Parathyroid adenoma (tissue), 2 donors: ENCODE measurements at regions not wholly inside any gene's neighbourhood (a gene's known extent, or its start where the extent isn't known, plus 50 kb on each side); places are given as distances from the start of the nearest gene placed in this dataset.

ENCODE experiments used
- H2AFZ ChIP-seq: fragments of 300-600 bp; sonication (generic); one replicate; pipeline ENCODE4 v1.7.0; 2017; ENCODE audit warnings: antibody characterized with exemption, mild to moderate bottlenecking
- H3K27ac ChIP-seq: fragments of 300-600 bp; sonication (generic); one replicate; pipeline ENCODE4 v1.7.0; 2017
- H3K27me3 ChIP-seq: fragments of 300-600 bp; sonication (generic); one replicate; pipeline ENCODE4 v1.7.0; 2017; ENCODE audit warnings: low read length; ENCODE audit not compliant: control insufficient read depth, insufficient read depth
- H3K36me3 ChIP-seq: fragments of 300-600 bp; sonication (generic); one replicate; pipeline ENCODE4 v1.7.0; 2017; ENCODE audit warnings: low read length; ENCODE audit not compliant: control insufficient read depth, insufficient read depth
- H3K4me1 ChIP-seq: fragments of 300-600 bp; sonication (generic); one replicate; pipeline ENCODE4 v1.7.0; 2017; ENCODE audit warnings: control low read depth
- H3K4me2 ChIP-seq: fragments of 300-600 bp; sonication (generic); one replicate; pipeline ENCODE4 v1.7.0; 2017; ENCODE audit warnings: low read length
- H3K4me3 ChIP-seq: fragments of 300-600 bp; sonication (generic); one replicate; pipeline ENCODE4 v1.7.0; 2017; ENCODE audit warnings: low read depth, low read length
- H3K79me2 ChIP-seq: fragments of 300-600 bp; sonication (generic); one replicate; pipeline ENCODE4 v1.7.0; 2017; ENCODE audit warnings: control low read depth
- H3K9ac ChIP-seq: fragments of 300-600 bp; sonication (generic); one replicate; pipeline ENCODE4 v1.7.0; 2017; ENCODE audit warnings: mild to moderate bottlenecking
- H3K9me3 ChIP-seq: fragments of 300-600 bp; sonication (generic); one replicate; pipeline ENCODE4 v1.7.0; 2017; ENCODE audit warnings: low read length; ENCODE audit not compliant: control insufficient read depth
- TF ChIP-seq, protein P1 (sequence below): fragments of 300-600 bp; sonication (generic); IDR thresholded peaks from one replicate; pipeline ENCODE4 v1.7.0; 2017; ENCODE audit warnings: antibody characterized with exemption, mild to moderate bottlenecking
- donor health status: primary hyperparathyroidism.

DNA sequence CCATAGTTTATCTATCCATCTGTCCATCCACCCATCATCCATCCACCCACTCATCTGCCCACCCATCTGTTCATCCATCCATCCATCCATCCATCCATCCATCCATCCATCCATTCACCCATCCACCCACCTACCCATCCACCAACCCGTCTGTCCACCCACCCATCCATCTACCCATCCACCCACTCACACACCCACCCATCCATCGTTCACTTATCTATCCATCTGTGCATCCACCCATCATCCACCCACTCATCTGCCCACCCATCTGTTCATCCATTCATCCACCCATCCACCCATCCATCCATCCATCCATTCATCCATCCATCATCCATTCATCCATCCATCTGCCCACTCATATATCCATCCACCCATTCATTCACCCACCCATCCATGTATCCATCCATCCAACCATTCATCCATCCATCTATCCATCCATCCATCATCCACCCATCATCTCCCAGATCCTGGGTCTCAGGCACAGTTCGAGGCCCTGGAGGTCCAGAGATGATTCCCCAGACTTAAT, 88.2 kb upstream of the WNT4 start:
- no peak overlapping the region for H3K4me2 ChIP-seq
- TF ChIP-seq, protein P1, sequence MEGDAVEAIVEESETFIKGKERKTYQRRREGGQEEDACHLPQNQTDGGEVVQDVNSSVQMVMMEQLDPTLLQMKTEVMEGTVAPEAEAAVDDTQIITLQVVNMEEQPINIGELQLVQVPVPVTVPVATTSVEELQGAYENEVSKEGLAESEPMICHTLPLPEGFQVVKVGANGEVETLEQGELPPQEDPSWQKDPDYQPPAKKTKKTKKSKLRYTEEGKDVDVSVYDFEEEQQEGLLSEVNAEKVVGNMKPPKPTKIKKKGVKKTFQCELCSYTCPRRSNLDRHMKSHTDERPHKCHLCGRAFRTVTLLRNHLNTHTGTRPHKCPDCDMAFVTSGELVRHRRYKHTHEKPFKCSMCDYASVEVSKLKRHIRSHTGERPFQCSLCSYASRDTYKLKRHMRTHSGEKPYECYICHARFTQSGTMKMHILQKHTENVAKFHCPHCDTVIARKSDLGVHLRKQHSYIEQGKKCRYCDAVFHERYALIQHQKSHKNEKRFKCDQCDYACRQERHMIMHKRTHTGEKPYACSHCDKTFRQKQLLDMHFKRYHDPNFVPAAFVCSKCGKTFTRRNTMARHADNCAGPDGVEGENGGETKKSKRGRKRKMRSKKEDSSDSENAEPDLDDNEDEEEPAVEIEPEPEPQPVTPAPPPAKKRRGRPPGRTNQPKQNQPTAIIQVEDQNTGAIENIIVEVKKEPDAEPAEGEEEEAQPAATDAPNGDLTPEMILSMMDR = no peak
- no peak overlapping the region for H2AFZ ChIP-seq
- no peak overlapping the region for H3K27ac ChIP-seq
- no peak overlapping the region for H3K9ac ChIP-seq
- H3K79me2 ChIP-seq = no peaks in the 10 kb centered on the region
- H3K36me3 ChIP-seq = no peaks in the 10 kb centered on the region
- no peaks in the 10 kb centered on the region for H3K27me3 ChIP-seq
- no peak overlapping the region for H3K4me3 ChIP-seq
- no peaks in the 10 kb centered on the region for H3K9me3 ChIP-seq
- H3K4me1 ChIP-seq = no peaks in the 10 kb centered on the region

DNA sequence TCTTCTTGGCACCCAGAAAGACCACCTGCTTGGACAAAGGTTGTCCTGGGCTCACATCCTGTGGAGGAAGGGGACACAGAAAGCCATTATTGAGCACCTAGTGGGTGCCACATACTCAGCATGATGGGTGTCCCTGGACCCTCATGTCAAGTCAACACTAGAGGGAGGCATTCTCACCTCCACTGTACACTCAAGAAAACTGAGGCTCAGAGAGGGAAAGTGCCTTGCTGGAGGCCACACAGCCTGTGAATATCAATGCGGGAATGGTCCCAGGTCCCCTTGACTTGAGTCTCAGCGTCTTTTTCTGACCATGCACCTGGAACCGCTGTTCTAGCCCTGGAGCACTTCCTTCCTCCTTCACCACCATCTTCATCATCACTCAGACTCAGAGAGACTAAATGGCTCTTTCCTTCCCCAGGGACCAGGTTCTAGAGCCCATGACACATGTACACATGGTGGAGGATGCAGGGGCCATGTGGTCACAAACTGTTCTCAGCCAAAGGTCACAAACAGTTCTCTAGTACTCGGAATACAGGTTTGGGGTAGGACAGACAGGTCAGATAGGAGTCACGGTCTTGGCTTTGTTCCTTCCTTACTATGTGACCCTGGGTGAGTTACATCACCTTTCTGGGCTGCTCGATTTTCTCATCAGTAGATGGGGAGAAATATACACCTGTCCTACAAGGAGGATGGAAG, 89.2 kb upstream of the WNT4 start:
- H3K36me3 ChIP-seq = no peaks in the 10 kb centered on the region
- no peak overlapping the region for H3K4me2 ChIP-seq
- H2AFZ ChIP-seq = no peak overlapping the region
- TF ChIP-seq, protein P1 = no peak
- no peak overlapping the region for H3K9ac ChIP-seq
- H3K9me3 ChIP-seq = no peaks in the 10 kb centered on the region
- no peaks in the 10 kb centered on the region for H3K4me1 ChIP-seq
- no peaks in the 10 kb centered on the region for H3K27me3 ChIP-seq
- H3K79me2 ChIP-seq = no peaks in the 10 kb centered on the region
- H3K27ac ChIP-seq = no peak overlapping the region
- H3K4me3 ChIP-seq = no peak overlapping the region

DNA sequence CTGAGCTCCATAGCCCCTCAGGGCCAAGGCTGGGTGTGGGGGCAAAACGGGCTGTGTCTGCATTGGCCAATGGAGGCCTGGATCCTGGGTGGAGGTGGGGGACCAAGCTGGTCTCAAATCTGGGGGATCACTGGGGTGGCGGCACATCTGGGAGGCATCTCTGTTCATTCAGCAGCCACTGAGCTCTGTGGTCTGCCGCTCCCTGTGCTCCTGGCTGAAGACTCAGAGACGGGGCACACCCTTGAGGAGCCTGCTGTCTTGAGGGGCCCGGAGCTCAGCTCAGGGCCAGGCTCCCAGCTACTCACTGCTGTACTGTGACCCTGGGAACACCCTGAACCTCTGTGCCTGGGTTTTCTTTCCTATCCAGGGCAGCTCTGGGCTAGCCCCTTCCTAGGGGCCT, 90.3 kb upstream of the WNT4 start:
- Histone ChIP-seq H2AFZ (no peak overlapping the region), H3K9ac (no peak overlapping the region), H3K27me3 (no peaks in the 10 kb centered on the region), H3K4me3 (no peak overlapping the region), H3K9me3 (no peaks in the 10 kb centered on the region), H3K27ac (no peak overlapping the region), H3K4me2 (no peak overlapping the region), H3K36me3 (no peaks in the 10 kb centered on the region), H3K79me2 (no peaks in the 10 kb centered on the region), H3K4me1 (no peaks in the 10 kb centered on the region)
- TF ChIP-seq, protein P1 = no peak

DNA sequence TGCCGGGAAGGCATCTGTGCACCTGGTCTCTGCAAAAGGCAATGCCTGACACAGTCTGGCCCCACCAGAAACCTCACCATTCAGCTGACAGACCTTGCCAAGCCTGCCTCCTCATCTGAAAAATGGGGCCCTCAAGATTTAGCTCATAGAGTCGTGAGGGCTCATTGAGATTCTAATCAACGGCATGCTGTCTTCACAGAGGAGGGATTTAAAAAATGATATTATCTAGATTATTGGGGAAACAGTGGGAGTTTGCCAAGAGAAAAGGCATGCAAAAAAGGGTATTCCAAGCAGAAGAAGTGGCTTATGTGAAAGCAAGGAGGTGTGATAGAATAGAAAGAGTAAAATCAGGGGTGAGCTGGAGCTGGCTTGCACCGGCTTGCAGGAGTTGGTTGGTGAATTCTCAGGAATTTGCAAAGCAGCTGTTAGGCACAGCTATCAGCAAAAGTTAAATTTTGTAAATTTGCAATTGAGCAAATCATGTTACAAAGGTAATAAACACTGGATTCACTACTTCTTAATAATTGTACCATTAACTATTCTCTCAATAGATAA, 91.7 kb upstream of the WNT4 start:
- Histone ChIP-seq H3K9ac (no peak overlapping the region), H3K36me3 (no peaks in the 10 kb centered on the region), H3K27me3 (no peaks in the 10 kb centered on the region), H3K27ac (no peak overlapping the region), H3K79me2 (no peaks in the 10 kb centered on the region), H3K4me3 (no peak overlapping the region), H3K4me1 (no peaks in the 10 kb centered on the region), H3K9me3 (no peaks in the 10 kb centered on the region), H3K4me2 (no peak overlapping the region), H2AFZ (no peak overlapping the region)
- TF ChIP-seq, protein P1 = no peak

DNA sequence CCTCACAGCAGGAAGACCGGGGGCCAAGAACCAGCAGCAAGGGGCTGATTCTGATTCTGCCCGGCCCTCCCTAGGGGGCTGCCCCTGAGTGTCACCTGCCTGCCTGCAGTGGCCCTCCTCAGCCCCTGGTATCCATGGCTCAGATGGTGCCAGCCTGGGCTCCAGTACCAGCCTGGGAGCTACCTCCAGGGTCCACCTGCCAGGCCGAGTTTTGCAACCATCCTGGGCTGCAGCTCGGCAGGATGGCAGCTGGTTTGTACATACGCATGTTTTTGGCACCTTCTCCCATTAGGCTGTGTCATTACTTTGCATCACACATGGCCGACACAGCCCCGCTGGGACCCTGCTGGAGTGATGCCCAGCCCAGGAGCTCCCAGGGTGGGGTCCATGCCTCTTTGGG, 93.3 kb upstream of the WNT4 start:
- no peak overlapping the region for H3K4me3 ChIP-seq
- TF ChIP-seq, protein P1 = no peak
- no peaks in the 10 kb centered on the region for H3K9me3 ChIP-seq
- H3K9ac ChIP-seq = no peak overlapping the region
- no peaks in the 10 kb centered on the region for H3K27me3 ChIP-seq
- no peaks in the 10 kb centered on the region for H3K36me3 ChIP-seq
- H3K4me2 ChIP-seq = no peak overlapping the region
- no peak overlapping the region for H3K27ac ChIP-seq
- H3K79me2 ChIP-seq = no peaks in the 10 kb centered on the region
- no peaks in the 10 kb centered on the region for H3K4me1 ChIP-seq
- H2AFZ ChIP-seq = no peak overlapping the region
